ENCODE measurements at regions not wholly inside any gene's neighbourhood (a gene's known extent, or its start where the extent isn't known, plus 50 kb on each side); places are given as distances from the start of the nearest gene placed in this dataset.

DNA sequence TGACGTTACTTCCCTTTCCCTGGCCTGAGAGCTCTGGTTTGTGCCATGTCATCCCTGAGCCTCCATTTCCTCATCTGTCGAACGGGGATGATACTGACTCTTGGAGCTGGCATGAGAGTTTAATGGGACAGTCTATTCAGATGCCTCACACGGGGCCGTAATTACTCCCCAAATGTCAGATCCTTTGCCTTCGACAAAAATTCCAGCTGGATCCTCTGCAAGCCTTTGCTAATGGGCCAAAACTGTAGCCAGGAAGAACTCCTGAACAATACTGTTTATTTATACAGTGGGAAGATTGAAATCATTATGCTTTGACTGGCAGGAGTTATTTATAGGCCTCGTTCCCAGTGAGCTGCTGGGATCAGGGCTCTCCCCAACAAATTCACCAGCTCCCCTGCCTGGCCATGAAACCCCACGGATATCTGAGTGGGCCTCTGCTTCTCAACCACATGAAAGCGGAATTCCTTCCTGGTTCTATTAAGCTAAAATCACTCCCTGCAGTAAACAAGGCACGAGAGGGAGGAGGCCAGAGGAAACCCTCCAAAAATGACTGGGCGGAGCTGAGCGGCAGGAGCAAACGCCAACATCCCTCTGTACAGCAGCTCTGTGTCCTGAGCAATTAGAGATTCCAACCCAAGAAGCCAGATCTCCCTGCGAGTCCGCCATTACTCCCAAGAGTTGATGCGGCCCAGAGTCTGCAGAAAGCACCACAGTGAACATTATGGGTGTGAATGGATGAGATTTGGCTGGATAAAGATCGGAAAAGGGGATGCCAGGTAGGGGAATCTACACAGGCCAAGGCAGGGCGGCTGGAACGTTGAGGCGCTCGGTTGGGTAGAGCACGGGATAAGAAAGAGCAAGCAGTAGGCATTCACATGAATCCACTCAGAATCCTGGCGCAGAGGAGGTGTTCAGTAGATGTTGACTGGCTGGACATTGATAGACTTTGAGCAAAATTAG lies 326.1 kb downstream of the BCL11B start:
- DNase-seq (ENCODE audit: low read depth), result no peak

DNA sequence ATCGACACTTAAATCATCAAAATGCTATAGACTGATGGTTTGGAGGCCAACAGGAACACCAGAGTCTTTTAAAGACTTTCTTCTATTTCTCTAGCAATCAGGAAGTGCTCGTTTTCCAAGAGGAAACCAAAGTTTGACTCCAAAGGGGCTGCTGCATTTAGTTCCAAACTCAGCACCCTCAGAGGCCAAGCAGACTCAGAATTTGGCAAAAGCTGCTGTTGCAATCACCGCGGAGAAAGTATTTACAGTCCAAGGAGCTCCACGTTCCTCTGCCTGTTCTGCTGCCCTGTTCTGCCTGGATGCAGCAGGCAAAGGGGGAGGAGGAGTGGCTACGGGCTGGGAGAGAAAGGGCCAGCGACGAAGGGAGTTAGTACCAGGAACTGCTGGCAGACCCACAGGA lies 325.1 kb downstream of the BCL11B start:
- DNase-seq (ENCODE audit: low read depth), result no peak

DNA sequence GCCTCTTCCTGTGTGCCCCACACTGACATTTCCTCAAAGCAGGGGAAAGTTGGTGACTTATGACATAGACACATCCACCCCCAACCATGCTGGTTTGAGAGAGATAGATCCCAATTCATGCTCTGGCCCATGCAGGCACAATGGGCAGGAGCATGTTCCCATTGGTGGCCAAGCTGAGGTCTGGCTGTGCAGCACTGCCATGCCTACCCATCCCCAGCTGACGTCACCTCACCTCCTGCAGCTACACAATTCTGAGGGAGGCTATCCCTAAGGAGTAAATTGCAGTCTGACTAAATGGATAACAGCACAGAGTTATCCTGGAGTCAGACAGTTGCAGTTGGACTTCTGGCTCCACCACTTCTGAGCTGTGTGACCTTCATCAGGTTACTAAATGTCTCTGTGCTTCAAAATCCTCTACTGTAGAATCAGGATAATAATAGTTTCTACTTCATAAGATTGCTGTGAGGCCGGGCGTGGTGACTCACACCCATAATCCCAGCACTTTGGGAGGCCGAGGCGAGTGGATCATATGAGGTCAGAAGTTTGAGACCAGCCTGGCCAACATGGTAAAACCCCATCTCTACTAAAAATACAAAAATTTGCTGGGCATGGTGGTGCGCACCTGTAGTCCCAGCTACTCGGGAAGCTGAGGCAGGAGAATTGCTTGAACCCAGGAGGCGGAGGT lies 323.9 kb downstream of the BCL11B start:
- no peak for DNase-seq (ENCODE audit: low read depth)

DNA sequence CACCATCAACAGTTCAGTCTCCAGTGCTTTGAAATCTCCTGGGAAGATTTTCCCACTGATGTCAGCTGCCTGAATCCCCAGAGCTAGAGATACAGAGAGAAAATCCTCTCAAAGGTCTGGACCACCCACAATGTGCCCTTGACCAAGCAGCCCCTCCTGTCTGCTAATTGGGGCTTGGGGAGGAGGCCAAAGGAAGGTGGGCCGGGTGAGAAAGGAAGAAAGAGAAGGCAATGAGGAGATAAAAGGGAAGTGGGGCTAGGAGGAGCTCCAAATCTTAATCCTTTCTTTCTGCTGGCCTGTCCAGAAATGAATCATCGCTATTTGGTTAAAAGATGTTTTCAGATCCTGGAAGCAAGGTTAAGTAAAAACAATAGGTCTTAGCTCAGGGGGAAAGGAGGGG lies 322.9 kb downstream of the BCL11B start:
- no peak for DNase-seq (ENCODE audit: low read depth)

DNA sequence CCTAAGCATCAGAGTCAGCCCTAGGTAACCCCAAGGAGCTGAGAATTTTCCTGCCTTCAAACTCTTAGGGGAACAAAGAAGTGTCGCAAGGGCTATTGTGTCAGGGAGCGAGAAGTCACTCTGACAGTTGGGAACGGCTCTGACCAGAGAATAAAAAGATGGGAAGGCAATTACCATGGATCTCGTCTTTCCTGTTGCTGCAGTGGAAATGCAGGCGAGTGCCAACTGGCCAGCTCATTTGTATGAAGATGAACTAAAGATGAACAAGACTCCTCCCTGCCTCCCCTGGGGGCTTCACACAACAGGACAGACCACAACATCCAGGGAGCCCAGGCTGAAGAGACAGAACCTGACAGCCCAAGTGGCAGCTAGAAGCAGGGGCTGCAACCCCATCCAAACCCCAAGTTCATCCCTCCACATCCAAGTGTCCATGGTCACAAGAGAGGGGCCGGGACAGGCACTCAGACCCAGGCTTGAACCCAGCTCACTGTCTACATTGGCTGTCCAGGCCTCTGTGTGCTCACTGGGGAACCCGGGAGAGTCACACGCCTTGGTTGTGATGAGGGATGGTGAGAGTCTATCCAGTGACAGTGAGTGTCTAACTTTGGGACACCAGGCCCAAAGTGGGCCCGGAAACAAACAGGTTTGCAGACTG lies 322.4 kb downstream of the BCL11B start:
- no peak for DNase-seq (ENCODE audit: low read depth)

DNA sequence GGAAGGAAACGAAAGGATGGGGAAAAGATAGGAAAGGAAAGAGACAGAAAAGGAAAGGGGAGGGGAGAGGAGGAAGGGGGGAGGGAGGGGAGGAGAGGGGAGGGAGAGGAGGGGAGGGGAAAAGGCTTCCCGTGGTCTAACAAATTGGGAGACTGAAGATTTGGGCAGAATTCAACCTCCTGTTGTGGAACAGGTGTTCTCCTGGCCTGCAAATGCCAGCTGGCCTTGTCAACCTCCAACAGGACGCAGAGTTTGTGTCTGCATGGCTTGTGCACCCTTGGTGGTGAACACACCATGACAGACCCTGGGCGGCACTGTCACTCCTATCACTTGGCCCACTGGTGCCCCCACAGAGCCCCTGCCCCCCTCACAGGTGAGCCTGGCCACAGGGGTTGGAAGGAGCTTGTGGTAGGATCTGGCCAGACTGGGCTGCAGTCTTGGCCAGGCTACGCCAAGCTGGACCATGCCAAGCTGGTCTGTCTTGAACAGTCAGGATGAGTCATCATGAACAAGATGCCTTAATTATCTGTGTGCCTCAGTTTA lies 321.6 kb downstream of the BCL11B start:
- no peak for DNase-seq (ENCODE audit: low read depth)

DNA sequence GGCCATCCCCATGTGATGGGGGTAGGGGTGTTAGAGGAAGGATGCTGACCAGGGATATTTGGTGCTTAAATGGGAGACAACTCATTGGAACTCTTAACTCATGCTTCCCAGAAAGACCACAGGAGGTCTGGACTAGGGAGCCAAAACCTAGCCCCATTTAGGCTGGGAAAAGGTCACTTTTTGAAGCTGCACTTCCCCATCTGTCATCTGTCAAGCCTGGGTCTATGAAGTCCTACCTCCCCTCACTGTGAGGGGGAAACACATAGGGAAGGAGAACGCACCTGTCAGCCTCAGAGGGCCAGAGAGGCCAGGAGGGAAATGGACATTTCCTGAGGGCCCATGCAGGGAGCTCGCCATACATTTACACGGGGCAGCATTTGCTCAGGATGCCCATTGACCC lies 321.0 kb downstream of the BCL11B start:
- no peak for DNase-seq (ENCODE audit: low read depth)

DNA sequence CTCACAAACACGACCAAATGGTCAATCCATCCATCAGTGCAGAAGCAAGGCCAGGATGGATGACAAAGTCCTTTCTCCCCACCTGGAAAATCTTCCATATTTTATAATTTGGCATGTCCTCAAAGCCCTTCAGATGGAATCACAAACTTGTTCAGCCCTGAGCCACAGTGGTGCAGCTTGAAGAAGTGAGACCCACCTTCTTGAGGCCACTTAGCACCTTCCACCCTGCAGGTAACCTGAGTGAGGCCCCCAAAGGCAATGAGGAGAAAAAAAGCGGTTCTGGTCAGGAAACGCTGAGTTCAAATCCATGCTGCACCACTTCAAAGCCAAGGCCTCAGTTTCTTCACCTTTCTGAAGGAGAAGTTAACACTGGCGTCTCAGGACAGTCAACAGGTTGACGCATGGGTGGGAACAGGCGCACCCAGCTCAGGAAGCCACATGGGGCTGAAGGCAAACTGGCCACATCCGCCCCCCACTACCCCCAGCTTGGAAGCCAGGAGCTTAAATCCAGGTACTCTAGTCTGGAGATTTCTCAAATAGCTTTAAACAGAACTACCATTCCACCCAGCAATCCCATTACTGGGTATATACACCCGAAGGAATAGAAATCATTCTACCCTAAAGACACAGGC lies 320.4 kb downstream of the BCL11B start:
- DNase-seq (ENCODE audit: low read depth), result no peak

DNA sequence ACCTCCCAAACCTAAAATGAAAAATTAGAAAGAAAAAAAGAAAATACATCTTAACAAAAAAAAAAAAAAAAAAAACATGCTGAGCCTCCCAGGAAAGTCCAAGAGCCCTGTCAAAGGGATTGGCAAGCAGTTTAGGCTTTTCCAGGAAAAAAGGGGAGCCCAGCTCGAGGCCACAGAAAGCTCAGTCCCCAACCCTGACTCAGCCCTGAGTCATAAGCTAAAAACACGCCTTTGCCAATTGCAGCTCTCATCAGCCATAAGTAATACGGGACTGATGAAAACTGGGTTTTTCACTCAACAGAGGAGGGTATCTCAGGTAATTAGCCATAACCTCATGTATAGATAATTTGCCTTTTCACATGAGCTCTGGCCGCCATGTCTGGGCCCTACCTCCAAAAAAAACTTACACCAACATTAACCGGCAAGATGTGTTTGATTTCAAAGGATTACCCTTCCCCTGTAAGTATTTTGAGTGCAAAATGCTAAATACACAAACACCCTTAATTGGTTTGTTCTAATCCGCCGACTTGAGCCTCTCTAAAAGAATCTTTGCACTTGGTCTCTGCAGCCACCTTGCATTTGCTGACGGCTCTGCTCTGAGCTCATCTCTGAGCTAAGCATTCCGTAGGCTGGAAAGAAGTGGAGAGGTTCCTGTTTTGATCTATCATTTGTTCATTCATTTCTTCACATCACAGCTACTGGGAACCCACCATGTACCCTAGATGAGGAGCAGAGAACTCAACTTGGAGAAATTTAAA lies 319.2 kb downstream of the BCL11B start:
- DNase-seq (ENCODE audit: low read depth), result no peak

DNA sequence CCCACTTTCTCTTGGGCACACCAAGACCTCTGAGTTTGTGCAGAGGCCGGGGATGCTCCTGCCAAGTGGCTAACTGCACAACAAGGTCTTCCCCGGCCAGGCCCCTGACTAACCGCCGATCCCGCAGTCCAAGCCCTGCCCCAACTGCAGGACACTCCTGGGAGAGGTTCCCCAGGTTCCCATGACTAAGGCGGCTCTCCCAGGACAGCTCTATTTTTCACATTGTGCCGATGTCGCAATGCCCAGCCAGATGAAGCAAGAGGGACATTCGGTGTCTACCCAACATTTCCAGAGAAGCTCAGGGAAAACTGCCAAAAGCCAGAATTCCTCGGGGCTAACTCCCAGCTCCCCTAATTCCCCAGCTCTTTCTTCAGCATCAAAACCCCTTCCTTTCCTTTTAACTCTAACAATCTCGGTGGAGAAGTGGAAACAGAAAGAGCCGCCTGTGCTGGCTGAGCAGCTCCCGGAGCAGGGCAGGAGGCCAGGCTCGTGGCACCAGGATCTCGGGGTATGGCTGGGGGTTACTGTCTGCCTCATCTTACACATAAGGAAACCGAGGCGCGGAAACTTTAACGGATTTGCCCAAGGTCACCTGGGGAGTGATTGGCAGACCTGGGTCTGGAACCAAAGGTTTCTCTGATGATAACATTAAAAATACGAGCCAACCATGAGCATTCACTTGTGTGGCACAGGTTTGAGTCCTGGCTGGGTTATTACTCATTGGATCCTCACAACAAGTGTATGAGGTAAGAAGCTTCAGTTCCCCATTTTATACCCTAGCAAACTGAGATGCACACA lies 318.2 kb downstream of the BCL11B start:
- DNase-seq (ENCODE audit: low read depth), result no peak

DNA sequence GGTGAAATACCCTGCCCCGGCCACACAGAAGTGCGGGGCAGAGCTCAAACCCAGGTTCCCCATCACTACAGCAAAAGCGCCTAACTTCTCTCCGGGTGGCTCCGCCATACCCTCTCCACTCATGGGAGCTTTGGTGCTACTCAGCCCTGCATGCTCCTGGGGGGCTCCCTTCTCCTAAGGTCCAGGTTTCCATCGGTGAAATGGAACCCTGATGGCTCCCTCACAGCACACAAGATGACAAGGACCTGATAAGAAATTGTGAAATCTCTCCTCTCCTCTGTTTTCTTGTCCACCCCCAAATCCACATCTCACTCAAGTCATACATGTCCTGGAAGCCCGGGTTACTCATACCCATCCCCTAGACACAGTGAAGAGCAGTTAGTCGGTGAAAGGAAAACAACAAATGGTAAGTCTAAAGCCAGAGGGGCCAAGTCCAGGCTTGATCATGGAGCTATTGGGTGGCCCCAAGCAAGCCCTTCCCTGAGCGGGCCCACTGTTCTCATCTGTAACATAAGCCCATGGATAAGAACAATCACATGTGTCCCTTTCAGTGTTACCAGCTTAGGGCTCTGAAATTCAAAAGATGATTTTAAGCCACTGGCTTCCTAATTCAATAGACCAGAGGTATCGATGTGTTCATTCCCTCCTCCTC lies 317.5 kb downstream of the BCL11B start:
- DNase-seq (ENCODE audit: low read depth), result no peak

DNA sequence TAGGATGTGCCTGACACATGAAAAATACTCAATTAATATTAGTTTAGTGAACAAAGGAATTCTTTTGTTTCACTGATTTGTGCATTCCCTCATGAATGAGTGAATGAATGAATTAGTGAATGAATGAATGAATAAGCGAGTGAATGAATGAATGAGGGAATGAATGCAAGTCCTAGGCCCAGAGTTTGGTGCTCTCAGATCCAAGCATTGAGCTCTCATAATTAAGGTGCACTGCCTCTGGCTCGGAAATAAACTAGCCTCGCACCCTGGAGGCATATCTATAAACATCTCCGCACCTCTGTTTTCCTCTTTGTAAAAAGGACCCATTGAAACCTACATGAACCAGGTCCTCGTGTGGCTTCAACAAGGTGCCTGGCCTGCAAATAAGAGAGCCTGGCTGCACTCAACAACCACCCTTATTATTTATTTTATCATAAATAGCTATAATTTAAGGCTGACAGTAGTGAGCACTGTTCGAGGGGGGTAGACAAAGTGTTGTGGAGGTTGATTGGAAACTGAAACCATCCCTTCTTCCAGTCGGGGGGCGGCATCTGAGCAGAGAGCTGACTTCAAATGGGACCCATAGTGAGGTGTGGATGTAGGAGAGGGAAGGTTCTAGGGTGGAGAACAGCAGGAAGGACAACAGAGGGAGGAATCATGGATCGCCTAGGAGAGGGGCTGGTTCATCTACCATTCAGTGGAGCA lies 316.8 kb downstream of the BCL11B start:
- DNase-seq (ENCODE audit: low read depth), result no peak

DNA sequence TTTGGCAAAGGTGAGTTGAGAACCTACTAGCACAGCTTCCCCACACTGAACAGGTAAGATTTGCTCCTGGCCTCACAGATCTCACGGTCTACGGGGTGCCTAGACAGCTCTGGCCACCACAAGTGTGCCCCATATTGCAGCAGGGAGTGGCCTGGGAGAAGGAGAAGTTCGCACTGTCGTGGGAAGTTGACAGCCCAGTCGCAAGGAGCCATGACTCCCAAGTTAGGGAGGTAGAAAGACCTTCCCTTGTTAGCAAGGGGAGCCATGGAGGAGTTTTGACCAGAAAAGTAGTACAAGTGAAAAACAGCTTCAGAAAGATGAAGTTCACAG lies 316.3 kb downstream of the BCL11B start:
- DNase-seq (ENCODE audit: low read depth), result no peak

DNA sequence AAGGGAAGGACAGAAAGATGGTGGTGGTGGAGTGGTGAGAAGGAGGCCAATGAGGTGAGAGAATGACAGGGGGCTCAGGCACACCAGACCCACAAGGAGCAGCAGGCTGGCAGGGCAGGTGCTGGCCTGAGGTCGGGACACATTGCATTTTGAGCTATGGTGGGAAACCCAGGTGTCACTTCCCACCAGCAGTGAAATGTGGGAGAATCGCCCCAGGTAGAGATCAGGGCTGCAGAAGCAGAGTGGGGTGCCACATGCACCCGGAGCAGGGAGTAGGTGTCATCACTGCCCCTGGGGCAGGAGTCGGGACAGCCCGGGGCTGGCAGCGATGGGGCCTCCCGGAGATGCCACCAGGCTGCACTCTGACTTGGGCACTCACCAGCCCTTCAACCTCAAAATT lies 315.8 kb downstream of the BCL11B start:
- no peak for DNase-seq (ENCODE audit: low read depth)

DNA sequence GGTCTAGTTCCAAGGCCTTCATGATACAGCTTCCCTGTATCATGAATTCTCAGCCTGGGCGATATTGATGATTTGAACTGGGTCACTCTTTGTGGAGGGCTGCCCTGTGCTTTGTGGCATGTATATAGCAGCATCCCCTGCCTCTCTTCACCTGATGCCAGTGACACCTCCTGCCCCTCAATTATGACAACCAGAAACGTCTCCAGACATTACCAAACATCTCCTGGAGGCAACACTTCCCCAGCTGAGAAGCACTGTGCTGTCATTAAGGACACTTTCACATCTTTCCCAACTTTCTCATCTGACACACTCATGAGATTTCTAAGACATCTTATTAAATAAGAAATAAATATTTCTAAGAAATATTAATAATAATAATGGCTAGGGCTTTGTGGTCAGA lies 315.3 kb downstream of the BCL11B start:
- DNase-seq (ENCODE audit: low read depth), result no peak

DNA sequence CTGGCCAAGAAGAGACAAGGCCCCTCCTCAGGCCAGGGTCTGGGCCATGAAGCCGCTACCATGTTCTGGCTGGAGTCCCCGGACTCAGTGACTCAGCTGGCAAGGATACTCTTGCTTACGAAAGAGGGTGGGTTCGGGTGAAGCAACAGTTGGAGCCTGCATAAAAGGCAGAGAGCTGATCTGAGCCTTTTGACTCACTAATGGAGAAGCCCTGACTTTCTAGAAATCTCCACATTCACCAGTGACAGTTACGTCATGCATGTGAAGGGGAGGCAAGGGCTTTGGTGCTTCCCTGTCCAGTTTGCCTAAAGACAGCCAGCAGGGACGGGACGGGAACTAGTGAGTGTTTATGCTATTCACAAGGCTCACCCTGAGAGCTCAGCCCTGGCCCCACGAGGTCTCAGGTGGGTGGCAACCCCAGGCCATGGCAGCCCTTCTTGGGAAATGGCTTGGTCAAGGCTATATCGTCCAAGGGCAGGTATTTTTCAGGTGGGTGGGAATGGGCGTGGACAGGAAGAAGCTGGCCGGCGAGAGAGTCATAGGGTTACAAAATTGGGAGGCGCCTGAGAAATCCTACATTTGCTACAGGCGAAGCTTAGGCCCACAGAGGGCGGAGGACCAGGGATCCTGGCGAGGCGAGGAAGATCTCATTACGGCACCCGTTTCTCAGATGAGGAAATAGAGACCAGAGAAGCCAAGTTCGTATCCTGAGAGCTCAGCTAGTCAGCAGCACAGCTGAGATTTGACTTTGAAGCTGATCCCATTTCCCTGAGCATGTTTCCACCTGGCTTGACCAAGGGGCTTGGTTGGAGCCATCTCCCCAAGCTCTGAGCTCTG lies 314.6 kb downstream of the BCL11B start:
- no peak for DNase-seq (ENCODE audit: low read depth)

DNA sequence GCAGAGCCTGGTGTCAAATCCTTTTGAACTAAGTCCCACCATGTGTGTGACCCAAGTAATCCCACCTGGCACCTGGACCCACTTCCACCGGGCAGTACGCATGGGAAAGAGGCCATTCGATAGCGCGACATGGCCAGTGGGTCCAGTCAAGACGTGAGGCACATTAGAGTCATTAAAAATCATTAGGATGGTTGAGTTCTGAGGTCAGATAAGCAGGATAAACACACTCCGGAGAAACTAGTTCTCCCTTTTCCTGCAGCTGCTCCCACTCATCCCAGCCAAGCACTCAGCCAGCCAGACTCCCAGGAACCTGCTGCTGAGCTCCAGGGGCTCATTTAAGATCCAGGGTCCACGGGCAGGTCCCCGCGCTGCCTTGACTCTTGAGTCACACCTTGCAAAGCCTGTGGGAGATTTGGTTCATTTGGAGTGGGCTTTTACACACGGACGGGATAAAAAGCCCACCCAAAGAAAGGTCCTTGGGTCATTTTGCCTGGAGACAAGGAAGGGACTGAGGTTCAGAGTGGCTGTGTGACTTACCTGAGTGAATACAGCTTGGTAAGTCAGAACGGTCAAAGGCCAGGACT lies 313.9 kb downstream of the BCL11B start:
- no peak for DNase-seq (ENCODE audit: low read depth)

DNA sequence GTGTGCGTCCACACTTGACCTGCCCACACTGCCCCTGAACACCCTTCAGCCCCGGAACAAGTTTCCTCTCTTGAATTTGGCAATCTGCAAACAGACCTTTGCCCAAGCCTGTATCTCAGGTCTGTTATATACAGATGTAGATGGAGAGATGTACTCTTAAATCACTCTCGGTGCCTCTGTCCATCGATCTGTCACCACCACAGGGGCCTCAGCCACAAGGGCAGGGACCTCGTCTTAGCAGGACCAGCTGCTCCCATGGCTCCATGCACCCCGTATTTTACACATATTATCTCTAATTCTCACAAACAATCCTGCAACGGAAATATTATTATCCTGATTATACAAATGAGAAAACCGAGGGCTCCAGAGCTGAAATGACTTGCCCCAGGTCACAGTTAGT lies 313.4 kb downstream of the BCL11B start:
- no peak for DNase-seq (ENCODE audit: low read depth)
